ELR (cell line): ENCODE measurements at regions not wholly inside any gene's neighbourhood (a gene's known extent, or its start where the extent isn't known, plus 50 kb on each side); places are given as distances from the start of the nearest gene placed in this dataset.
"Not testable (repeated sequence)": the region's sequence is repeated elsewhere in the genome, so short reads cannot be mapped to it uniquely, and the experiment has no call there.

Experiments used
- DNase-seq: peaks from one replicate; pipeline ENCODE4 v3.0.0-alpha.2; 2015; ENCODE audit warnings: low read depth

GRCh38 chr16:35573407-35573806 is 2114.0 kb downstream of the TP53TG3F start:
- DNase-seq: no peak

- no peak for DNase-seq
Observed at GRCh38 chr16:35574011-35574410, 2114.6 kb downstream of the TP53TG3F start.

GRCh38 chr16:35574454-35575431 is 2115.3 kb downstream of the TP53TG3F start:
- no peak for DNase-seq

- DNase-seq: no peak
Observed at GRCh38 chr16:35575432-35575821, 2116.0 kb downstream of the TP53TG3F start.

GRCh38 chr16:35585411-35585810 is 2126.0 kb downstream of the TP53TG3F start:
- DNase-seq: no peak

GRCh38 chr16:35590913-35591312 is 2131.5 kb downstream of the TP53TG3F start:
- peak; percentile 1 for DNase-seq

- DNase-seq: no peak
Observed at GRCh38 chr16:35596467-35596866, 2137.1 kb downstream of the TP53TG3F start.

- DNase-seq: no peak
Observed at GRCh38 chr16:35598696-35599332, 2139.4 kb downstream of the TP53TG3F start.

- no peak for DNase-seq
Observed at GRCh38 chr16:35599429-35600160, 2140.2 kb downstream of the TP53TG3F start.

GRCh38 chr16:35600161-35600555 is 2140.7 kb downstream of the TP53TG3F start:
- DNase-seq: not testable (repeated sequence)

GRCh38 chr16:35602116-35602515 is 2142.7 kb downstream of the TP53TG3F start:
- DNase-seq: no peak

GRCh38 chr16:35603371-35603770 is 2144.0 kb downstream of the TP53TG3F start:
- not testable (repeated sequence) for DNase-seq

- DNase-seq: no peak
Observed at GRCh38 chr16:35605921-35606320, 2146.5 kb downstream of the TP53TG3F start.

- DNase-seq: not testable (repeated sequence)
Observed at GRCh38 chr16:35614883-35615282, 2155.5 kb downstream of the TP53TG3F start.

GRCh38 chr16:35619176-35619575 is 2159.8 kb downstream of the TP53TG3F start:
- DNase-seq: not testable (repeated sequence)

GRCh38 chr16:35626041-35626440 is 2166.6 kb downstream of the TP53TG3F start:
- no peak for DNase-seq

GRCh38 chr16:35628976-35629375 is 2169.6 kb downstream of the TP53TG3F start:
- no peak for DNase-seq

GRCh38 chr16:35631261-35631945 is 2172.0 kb downstream of the TP53TG3F start:
- no peak for DNase-seq

GRCh38 chr16:35636480-35637230 is 2177.2 kb downstream of the TP53TG3F start:
- no peak for DNase-seq

- DNase-seq: no peak
Observed at GRCh38 chr16:35637683-35638082, 2178.3 kb downstream of the TP53TG3F start.
